ENCODE measurements at regions not wholly inside any gene's neighbourhood (a gene's known extent, or its start where the extent isn't known, plus 50 kb on each side); places are given as distances from the start of the nearest gene placed in this dataset.

DNA sequence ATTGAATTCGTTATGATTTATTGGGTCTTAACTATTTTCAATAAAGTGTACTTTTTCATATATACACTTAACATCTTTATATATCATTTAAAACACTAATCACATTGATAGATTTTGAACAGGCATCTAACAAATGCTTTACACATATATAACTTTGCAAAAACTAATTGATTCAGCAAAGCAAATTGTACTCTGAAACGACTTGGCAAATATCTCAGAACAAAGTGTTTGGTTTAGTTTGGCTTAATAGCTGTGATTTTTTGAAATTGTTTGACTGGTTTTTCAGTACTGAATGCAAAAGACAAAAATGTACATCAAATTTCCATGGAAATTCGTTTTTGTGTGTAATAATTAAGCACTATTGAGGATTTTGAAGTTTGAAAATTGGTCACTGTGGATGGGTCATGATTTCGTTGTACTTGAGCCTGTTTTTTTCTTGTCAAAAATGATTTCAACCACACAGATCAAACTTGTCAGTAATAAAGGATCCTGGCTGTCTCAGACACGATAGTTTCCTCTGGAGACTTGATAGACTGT is 125.3 kb upstream of the SLC25A13 start:
- Histone ChIP-seq H3K4me3 (ENCODE audit: low read depth in 1 of 2, low read length in 2 of 2) (no peak overlapping the region), H3K36me3 (ENCODE audit: control insufficient read depth in 1 of 2, insufficient read depth in 2 of 2, low read length in 2 of 2) (no peaks in the 10 kb centered on the region), H3K4me1 (ENCODE audit: control insufficient read depth in 1 of 2, insufficient read depth in 2 of 2, low read length in 2 of 2) (no peaks in the 10 kb centered on the region), H3K27me3 (ENCODE audit: control insufficient read depth in 1 of 2, insufficient read depth in 2 of 2, low read length in 2 of 2) (no peaks in the 10 kb centered on the region), H3K9ac (ENCODE audit: low read depth in 1 of 2, low read length in 2 of 2) (no peak overlapping the region), H3K27ac (ENCODE audit: low read depth, low read length) (no peak overlapping the region), H3K9me3 (ENCODE audit: control insufficient read depth in 1 of 2, low read length in 2 of 2) (no peaks in the 10 kb centered on the region)

DNA sequence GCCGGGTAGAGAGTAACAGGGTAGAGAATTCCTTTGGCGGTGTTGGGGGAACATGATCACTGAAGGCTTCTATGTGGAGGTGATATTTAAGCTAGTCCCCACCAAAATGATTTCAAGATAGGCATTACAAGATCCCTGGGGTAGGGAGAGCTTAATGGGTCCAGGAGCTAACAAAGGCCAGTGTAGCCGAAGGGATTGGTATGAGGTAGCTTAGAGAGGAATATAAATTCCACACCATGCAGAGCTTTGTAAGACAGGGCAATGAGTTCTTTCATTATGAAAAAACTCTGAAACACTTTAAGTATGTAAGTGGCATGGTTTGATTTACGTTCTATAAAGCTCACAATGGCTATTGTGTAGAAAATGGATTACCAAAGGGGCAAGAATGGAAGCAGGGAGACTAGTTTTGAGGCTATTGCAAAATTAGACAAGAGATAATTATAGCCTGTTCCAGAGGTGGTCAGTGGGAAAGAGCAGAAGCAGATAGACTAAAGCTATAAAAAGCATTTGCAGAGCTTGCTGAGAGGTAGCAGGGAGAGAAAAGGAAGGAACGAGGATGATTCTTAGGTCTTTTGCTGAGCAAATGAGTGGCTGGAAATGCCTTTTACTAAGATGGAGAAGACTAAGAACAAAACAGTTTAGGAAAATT is 119.7 kb upstream of the SLC25A13 start:
- H3K27ac ChIP-seq (ENCODE audit: low read depth, low read length), result no peak overlapping the region
- no peak overlapping the region for H3K9ac ChIP-seq (ENCODE audit: low read depth in 1 of 2, low read length in 2 of 2)
- no peaks in the 10 kb centered on the region for H3K4me1 ChIP-seq (ENCODE audit: control insufficient read depth in 1 of 2, insufficient read depth in 2 of 2, low read length in 2 of 2)
- H3K36me3 ChIP-seq (ENCODE audit: control insufficient read depth in 1 of 2, insufficient read depth in 2 of 2, low read length in 2 of 2), result no peaks in the 10 kb centered on the region
- H3K4me3 ChIP-seq (ENCODE audit: low read depth in 1 of 2, low read length in 2 of 2), result no peak overlapping the region
- no peaks in the 10 kb centered on the region for H3K27me3 ChIP-seq (ENCODE audit: control insufficient read depth in 1 of 2, insufficient read depth in 2 of 2, low read length in 2 of 2)
- no peaks in the 10 kb centered on the region for H3K9me3 ChIP-seq (ENCODE audit: control insufficient read depth in 1 of 2, low read length in 2 of 2)

DNA sequence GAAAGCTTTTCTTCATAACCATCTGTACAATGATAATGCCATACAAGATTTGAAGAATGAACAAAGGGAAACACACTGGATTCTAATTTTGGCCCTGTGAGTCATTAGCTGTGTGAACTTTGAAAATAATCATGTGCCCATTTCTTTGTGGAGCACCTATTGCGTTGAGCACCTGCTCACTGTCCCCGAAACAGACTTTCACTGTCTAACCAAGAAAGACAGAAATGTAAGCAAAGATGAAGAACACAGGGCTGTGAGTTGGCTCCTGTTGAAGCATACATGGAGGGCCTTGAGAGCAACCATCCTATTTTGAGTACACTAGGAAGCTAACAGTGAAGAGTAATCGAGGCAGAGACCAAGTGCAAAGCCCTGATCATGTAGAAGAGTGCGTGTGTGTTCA is 118.4 kb upstream of the SLC25A13 start:
- H3K4me3 ChIP-seq (ENCODE audit: low read depth in 1 of 2, low read length in 2 of 2), result no peak overlapping the region
- H3K27me3 ChIP-seq (ENCODE audit: control insufficient read depth in 1 of 2, insufficient read depth in 2 of 2, low read length in 2 of 2), result no peaks in the 10 kb centered on the region
- no peaks in the 10 kb centered on the region for H3K4me1 ChIP-seq (ENCODE audit: control insufficient read depth in 1 of 2, insufficient read depth in 2 of 2, low read length in 2 of 2)
- H3K9me3 ChIP-seq (ENCODE audit: control insufficient read depth in 1 of 2, low read length in 2 of 2), result no peaks in the 10 kb centered on the region
- H3K9ac ChIP-seq (ENCODE audit: low read depth in 1 of 2, low read length in 2 of 2), result no peak overlapping the region
- H3K27ac ChIP-seq (ENCODE audit: low read depth, low read length), result no peak overlapping the region
- H3K36me3 ChIP-seq (ENCODE audit: control insufficient read depth in 1 of 2, insufficient read depth in 2 of 2, low read length in 2 of 2), result no peaks in the 10 kb centered on the region

DNA sequence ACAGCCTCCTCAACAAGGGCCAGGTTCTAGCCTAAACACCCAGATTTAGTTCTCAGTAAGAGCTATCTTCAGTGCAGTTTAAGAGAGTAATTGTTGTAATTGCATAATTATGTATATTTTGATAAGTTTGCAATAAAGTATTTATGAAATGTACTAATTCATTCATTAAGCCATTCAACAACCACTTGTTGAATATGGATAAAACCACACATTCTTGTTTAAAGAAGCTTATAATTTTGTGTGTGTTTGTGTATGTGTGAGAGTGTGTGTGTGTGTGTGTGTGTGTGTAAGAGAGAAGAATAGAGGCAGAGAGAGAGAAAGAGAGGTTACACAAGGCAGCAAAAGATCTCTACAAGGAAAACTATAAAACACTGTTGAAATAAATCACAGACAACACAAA is 115.0 kb upstream of the SLC25A13 start:
- H3K4me1 ChIP-seq (ENCODE audit: control insufficient read depth in 1 of 2, insufficient read depth in 2 of 2, low read length in 2 of 2), result no peaks in the 10 kb centered on the region
- no peak overlapping the region for H3K9ac ChIP-seq (ENCODE audit: low read depth in 1 of 2, low read length in 2 of 2)
- no peak overlapping the region for H3K4me3 ChIP-seq (ENCODE audit: low read depth in 1 of 2, low read length in 2 of 2)
- H3K27ac ChIP-seq (ENCODE audit: low read depth, low read length), result no peak overlapping the region
- no peaks in the 10 kb centered on the region for H3K9me3 ChIP-seq (ENCODE audit: control insufficient read depth in 1 of 2, low read length in 2 of 2)
- H3K27me3 ChIP-seq (ENCODE audit: control insufficient read depth in 1 of 2, insufficient read depth in 2 of 2, low read length in 2 of 2), result no peaks in the 10 kb centered on the region
- H3K36me3 ChIP-seq (ENCODE audit: control insufficient read depth in 1 of 2, insufficient read depth in 2 of 2, low read length in 2 of 2), result no peaks in the 10 kb centered on the region

DNA sequence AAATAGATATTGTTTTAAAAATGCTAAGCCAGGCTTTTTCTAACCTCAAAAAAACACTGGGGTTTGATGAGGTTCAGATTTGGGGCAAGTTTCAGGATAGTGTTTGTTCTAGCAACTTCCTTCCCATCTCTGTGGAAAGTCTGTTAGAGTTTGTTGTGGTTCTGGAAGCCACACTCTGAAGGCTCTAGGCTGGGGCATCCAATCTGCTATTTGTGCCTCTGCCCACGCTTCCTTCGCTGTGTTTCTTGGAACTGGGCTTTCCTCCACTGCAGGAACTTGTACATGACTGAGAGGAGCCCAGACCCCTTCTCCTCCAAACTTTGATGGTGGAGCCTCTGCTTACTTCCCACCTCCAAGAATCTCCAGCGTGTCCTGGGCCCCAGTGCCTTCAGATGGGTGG is 108.5 kb upstream of the SLC25A13 start:
- Histone ChIP-seq H3K27ac (ENCODE audit: low read depth, low read length) (no peak overlapping the region), H3K9me3 (ENCODE audit: control insufficient read depth in 1 of 2, low read length in 2 of 2) (no peaks in the 10 kb centered on the region), H3K27me3 (ENCODE audit: control insufficient read depth in 1 of 2, insufficient read depth in 2 of 2, low read length in 2 of 2) (no peaks in the 10 kb centered on the region), H3K36me3 (ENCODE audit: control insufficient read depth in 1 of 2, insufficient read depth in 2 of 2, low read length in 2 of 2) (no peaks in the 10 kb centered on the region), H3K9ac (ENCODE audit: low read depth in 1 of 2, low read length in 2 of 2) (no peak overlapping the region), H3K4me1 (ENCODE audit: control insufficient read depth in 1 of 2, insufficient read depth in 2 of 2, low read length in 2 of 2) (no peaks in the 10 kb centered on the region), H3K4me3 (ENCODE audit: low read depth in 1 of 2, low read length in 2 of 2) (no peak overlapping the region)

DNA sequence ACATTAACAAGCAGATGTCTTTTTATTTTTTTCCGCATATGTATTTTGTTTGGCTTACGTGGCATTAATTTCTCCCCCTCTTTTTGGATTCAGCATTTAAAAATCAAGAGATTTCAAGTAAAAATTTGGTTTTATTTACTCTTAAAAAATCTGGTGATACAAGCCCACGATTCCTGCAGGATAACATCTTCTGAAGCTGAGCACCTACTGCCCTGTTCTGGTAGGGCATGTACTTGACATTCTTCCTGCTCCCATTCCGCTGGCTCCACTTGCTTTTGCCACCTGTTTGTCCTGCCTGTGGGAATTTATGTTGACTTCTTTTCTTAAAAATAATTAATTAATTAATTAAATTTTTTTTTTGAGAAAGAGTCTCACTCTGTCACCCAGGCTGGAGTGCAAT is 105.2 kb upstream of the SLC25A13 start:
- Histone ChIP-seq H3K27ac (ENCODE audit: low read depth, low read length) (no peak overlapping the region), H3K9ac (ENCODE audit: low read depth in 1 of 2, low read length in 2 of 2) (no peak overlapping the region), H3K9me3 (ENCODE audit: control insufficient read depth in 1 of 2, low read length in 2 of 2) (no peaks in the 10 kb centered on the region)

DNA sequence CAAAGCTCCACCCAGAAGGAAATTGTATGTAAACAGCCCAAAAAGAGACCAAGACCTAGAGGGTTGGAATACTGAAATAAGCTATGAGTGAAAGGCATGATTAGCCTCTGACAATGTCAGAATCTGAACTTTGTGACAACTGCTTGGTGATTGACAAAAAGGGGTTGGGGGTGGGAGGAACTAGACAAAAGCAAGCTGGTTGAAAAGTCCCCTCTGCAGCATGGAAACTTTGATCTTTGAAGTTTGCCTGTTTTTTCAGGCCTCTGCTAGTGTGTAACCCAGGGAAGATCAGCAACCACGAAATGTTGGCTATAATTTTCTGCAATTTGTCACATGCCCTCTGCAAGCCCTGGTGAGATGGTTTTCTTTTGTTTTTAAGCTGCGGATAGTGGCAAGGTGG is 104.8 kb upstream of the SLC25A13 start:
- Histone ChIP-seq H3K4me3 (ENCODE audit: low read depth in 1 of 2, low read length in 2 of 2) (no peak overlapping the region), H3K4me1 (ENCODE audit: control insufficient read depth in 1 of 2, insufficient read depth in 2 of 2, low read length in 2 of 2) (no peaks in the 10 kb centered on the region), H3K9me3 (ENCODE audit: control insufficient read depth in 1 of 2, low read length in 2 of 2) (no peaks in the 10 kb centered on the region), H3K27me3 (ENCODE audit: control insufficient read depth in 1 of 2, insufficient read depth in 2 of 2, low read length in 2 of 2) (no peaks in the 10 kb centered on the region), H3K9ac (ENCODE audit: low read depth in 1 of 2, low read length in 2 of 2) (no peak overlapping the region), H3K36me3 (ENCODE audit: control insufficient read depth in 1 of 2, insufficient read depth in 2 of 2, low read length in 2 of 2) (no peaks in the 10 kb centered on the region), H3K27ac (ENCODE audit: low read depth, low read length) (no peak overlapping the region)

More for the DNA sequence above, 105.2 kb upstream of the SLC25A13 start:
- Histone ChIP-seq H3K4me3 (ENCODE audit: low read depth in 1 of 2, low read length in 2 of 2) (no peak overlapping the region), H3K4me1 (ENCODE audit: control insufficient read depth in 1 of 2, insufficient read depth in 2 of 2, low read length in 2 of 2) (no peaks in the 10 kb centered on the region), H3K27me3 (ENCODE audit: control insufficient read depth in 1 of 2, insufficient read depth in 2 of 2, low read length in 2 of 2) (no peaks in the 10 kb centered on the region), H3K36me3 (ENCODE audit: control insufficient read depth in 1 of 2, insufficient read depth in 2 of 2, low read length in 2 of 2) (no peaks in the 10 kb centered on the region)

DNA sequence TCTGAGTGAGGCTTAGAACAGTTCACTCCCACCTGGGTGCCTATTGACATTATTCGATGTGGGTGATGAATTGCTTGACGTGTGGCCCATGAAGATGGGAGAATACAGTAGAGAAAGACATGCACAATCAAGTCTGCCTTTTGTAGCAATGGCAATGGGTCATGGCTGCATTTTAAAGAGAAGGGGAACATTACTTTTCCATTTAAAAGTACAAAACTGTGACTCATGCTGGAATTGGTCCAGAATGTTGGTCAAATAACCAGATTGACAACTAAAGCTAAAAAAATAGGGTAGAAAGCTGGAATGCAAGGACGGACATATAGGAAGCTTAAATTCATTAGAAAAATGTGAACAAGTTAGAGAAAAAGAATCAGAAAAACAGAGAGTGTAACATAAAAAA is 104.1 kb upstream of the SLC25A13 start:
- Histone ChIP-seq H3K27ac (ENCODE audit: low read depth, low read length) (no peak overlapping the region), H3K36me3 (ENCODE audit: control insufficient read depth in 1 of 2, insufficient read depth in 2 of 2, low read length in 2 of 2) (no peaks in the 10 kb centered on the region), H3K4me3 (ENCODE audit: low read depth in 1 of 2, low read length in 2 of 2) (no peak overlapping the region), H3K9ac (ENCODE audit: low read depth in 1 of 2, low read length in 2 of 2) (no peak overlapping the region), H3K27me3 (ENCODE audit: control insufficient read depth in 1 of 2, insufficient read depth in 2 of 2, low read length in 2 of 2) (no peaks in the 10 kb centered on the region), H3K9me3 (ENCODE audit: control insufficient read depth in 1 of 2, low read length in 2 of 2) (no peaks in the 10 kb centered on the region), H3K4me1 (ENCODE audit: control insufficient read depth in 1 of 2, insufficient read depth in 2 of 2, low read length in 2 of 2) (no peaks in the 10 kb centered on the region)

DNA sequence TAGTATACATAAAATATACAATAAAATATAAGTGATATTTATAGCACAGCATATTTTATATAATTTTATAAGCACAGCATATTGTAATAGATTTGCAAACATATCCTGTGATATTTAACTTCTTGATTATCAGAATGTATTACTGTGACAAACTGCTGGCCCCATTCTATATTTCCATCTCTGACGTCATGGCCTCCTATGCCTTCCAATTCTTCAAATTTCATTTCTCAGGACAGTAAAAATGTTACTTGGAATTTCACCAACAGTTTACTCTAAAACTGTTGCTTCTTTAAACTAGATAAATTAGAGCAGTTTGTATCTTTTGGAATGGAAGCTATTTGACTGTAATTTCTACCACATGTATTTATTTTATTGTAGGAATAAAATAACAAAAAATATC is 102.5 kb upstream of the SLC25A13 start:
- Histone ChIP-seq H3K36me3 (ENCODE audit: control insufficient read depth in 1 of 2, insufficient read depth in 2 of 2, low read length in 2 of 2) (no peaks in the 10 kb centered on the region), H3K27ac (ENCODE audit: low read depth, low read length) (no peak overlapping the region), H3K4me1 (ENCODE audit: control insufficient read depth in 1 of 2, insufficient read depth in 2 of 2, low read length in 2 of 2) (no peaks in the 10 kb centered on the region), H3K4me3 (ENCODE audit: low read depth in 1 of 2, low read length in 2 of 2) (no peak overlapping the region), H3K27me3 (ENCODE audit: control insufficient read depth in 1 of 2, insufficient read depth in 2 of 2, low read length in 2 of 2) (no peaks in the 10 kb centered on the region), H3K9ac (ENCODE audit: low read depth in 1 of 2, low read length in 2 of 2) (no peak overlapping the region), H3K9me3 (ENCODE audit: control insufficient read depth in 1 of 2, low read length in 2 of 2) (no peaks in the 10 kb centered on the region)

DNA sequence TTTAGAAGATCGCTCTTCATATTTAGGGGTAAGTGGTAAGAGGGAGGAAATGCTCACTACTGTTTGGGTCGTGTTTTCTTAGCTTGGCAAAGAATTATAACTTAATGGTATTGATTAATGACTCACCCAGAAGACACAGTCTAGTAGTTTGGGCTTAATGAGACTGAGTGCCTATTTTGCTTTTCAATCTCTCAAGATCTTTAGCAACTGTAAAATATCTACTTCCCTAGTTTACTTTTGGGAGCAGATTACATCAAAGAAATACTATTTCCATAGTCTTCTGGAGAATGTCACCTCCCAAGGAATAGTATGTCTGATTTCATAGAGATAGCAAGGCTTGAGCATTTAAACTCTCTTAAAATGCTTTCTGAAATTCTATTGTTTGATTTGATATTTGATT is 100.5 kb upstream of the SLC25A13 start:
- Histone ChIP-seq H3K36me3 (ENCODE audit: control insufficient read depth in 1 of 2, insufficient read depth in 2 of 2, low read length in 2 of 2) (no peaks in the 10 kb centered on the region), H3K9ac (ENCODE audit: low read depth in 1 of 2, low read length in 2 of 2) (no peak overlapping the region), H3K27ac (ENCODE audit: low read depth, low read length) (no peak overlapping the region), H3K27me3 (ENCODE audit: control insufficient read depth in 1 of 2, insufficient read depth in 2 of 2, low read length in 2 of 2) (no peaks in the 10 kb centered on the region), H3K4me1 (ENCODE audit: control insufficient read depth in 1 of 2, insufficient read depth in 2 of 2, low read length in 2 of 2) (no peaks in the 10 kb centered on the region), H3K9me3 (ENCODE audit: control insufficient read depth in 1 of 2, low read length in 2 of 2) (no peaks in the 10 kb centered on the region), H3K4me3 (ENCODE audit: low read depth in 1 of 2, low read length in 2 of 2) (no peak overlapping the region)

DNA sequence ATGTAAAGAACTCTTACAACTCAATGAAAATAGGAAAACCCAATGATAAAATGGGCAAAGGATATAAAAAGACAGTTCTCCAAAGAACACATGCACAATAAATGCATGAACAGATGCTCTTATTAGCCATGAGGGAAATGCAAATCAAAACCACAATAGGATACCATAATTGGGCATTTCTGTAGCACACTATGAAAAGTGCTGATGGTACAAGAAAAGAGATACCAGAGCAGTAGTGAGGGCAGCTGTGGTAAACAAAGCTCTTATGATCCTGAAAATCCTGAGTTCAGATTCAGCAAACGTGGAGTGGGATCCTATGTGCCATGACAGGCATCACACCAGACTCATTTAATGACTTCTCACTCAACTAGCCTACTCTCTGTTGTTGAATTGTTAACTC is 96.7 kb upstream of the SLC25A13 start:
- Histone ChIP-seq H3K4me1 (ENCODE audit: control insufficient read depth in 1 of 2, insufficient read depth in 2 of 2, low read length in 2 of 2) (no peaks in the 10 kb centered on the region), H3K27ac (ENCODE audit: low read depth, low read length) (no peak overlapping the region), H3K9ac (ENCODE audit: low read depth in 1 of 2, low read length in 2 of 2) (no peak overlapping the region), H3K36me3 (ENCODE audit: control insufficient read depth in 1 of 2, insufficient read depth in 2 of 2, low read length in 2 of 2) (no peaks in the 10 kb centered on the region), H3K27me3 (ENCODE audit: control insufficient read depth in 1 of 2, insufficient read depth in 2 of 2, low read length in 2 of 2) (no peaks in the 10 kb centered on the region), H3K9me3 (ENCODE audit: control insufficient read depth in 1 of 2, low read length in 2 of 2) (no peaks in the 10 kb centered on the region), H3K4me3 (ENCODE audit: low read depth in 1 of 2, low read length in 2 of 2) (no peak overlapping the region)

All from duodenal mucosa (tissue), 2 donors.